ENCODE measurements at regions not wholly inside any gene's neighbourhood (a gene's known extent, or its start where the extent isn't known, plus 50 kb on each side); places are given as distances from the start of the nearest gene placed in this dataset.

DNA sequence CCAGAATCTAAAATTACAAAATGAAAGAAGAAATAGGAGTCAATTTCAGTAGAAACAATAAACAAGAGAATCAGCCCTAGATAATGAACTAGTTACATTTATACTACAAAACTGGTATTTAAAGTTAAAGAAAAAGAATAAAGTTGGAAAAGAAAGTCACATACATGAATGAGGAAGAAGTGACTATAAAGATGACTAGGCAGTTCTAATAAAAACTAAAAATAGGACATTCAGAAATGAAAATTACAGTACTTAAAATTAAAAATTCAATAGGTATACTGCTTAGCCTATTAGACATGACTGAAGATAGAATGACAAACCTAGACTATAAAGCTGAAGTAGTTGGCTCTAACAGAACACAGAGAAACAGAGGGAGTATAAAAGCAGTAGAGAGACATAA lies 108.8 kb downstream of the AHR start:
- no peak overlapping the region for H2AFZ ChIP-seq (ENCODE audit: low read depth)
- H3F3A ChIP-seq (replicated peaks; ENCODE audit: insufficient read depth), result no peaks in the 10 kb centered on the region
- H3K27me3 ChIP-seq (ENCODE audit: insufficient read depth), result no peaks in the 10 kb centered on the region; the same call in 1 of the 2 replicates
- TF ChIP-seq GABPA (IDR thresholded peaks at IDR 0.05; ENCODE audit: low read depth) (no peak), MXI1 (IDR thresholded peaks at IDR 0.05; ENCODE audit: low read depth, low read length) (no peak), RFX5 (IDR thresholded peaks at IDR 0.05; ENCODE audit: low read length) (no peak), FOXJ3 (CRISPR knock-in tag; IDR thresholded peaks at IDR 0.05) (no peak), RXRA (IDR thresholded peaks at IDR 0.05; ENCODE audit: borderline replicate concordance, low read depth) (no peak), REST (IDR thresholded peaks at IDR 0.05; ENCODE audit: low read depth, low read length) (no peak), ELF1 (IDR thresholded peaks at IDR 0.05) (no peak), NFIC (IDR thresholded peaks at IDR 0.05; ENCODE audit: borderline replicate concordance) (no peak), TEAD4 (IDR thresholded peaks at IDR 0.05; ENCODE audit: borderline replicate concordance, insufficient read depth) (no peak), EP300 (IDR thresholded peaks at IDR 0.05; ENCODE audit: borderline replicate concordance in 1 of 2, low read depth in 1 of 2, low read length in 1 of 2) (no peak), FOSL2 (IDR thresholded peaks at IDR 0.05; ENCODE audit: borderline replicate concordance, low read depth) (no peak), EZH2phosphoT487 (IDR thresholded peaks at IDR 0.05; ENCODE audit: borderline replicate concordance, low read depth) (no peak), ZBTB33 (IDR thresholded peaks at IDR 0.05; ENCODE audit: borderline replicate concordance, low read depth) (no peak), NRF1 (IDR thresholded peaks at IDR 0.05; ENCODE audit: low read depth, low read length) (no peak)
- TF ChIP-seq, protein P1, sequence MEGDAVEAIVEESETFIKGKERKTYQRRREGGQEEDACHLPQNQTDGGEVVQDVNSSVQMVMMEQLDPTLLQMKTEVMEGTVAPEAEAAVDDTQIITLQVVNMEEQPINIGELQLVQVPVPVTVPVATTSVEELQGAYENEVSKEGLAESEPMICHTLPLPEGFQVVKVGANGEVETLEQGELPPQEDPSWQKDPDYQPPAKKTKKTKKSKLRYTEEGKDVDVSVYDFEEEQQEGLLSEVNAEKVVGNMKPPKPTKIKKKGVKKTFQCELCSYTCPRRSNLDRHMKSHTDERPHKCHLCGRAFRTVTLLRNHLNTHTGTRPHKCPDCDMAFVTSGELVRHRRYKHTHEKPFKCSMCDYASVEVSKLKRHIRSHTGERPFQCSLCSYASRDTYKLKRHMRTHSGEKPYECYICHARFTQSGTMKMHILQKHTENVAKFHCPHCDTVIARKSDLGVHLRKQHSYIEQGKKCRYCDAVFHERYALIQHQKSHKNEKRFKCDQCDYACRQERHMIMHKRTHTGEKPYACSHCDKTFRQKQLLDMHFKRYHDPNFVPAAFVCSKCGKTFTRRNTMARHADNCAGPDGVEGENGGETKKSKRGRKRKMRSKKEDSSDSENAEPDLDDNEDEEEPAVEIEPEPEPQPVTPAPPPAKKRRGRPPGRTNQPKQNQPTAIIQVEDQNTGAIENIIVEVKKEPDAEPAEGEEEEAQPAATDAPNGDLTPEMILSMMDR (IDR thresholded peaks at IDR 0.05), result no peak
- TF ChIP-seq, protein P2, sequence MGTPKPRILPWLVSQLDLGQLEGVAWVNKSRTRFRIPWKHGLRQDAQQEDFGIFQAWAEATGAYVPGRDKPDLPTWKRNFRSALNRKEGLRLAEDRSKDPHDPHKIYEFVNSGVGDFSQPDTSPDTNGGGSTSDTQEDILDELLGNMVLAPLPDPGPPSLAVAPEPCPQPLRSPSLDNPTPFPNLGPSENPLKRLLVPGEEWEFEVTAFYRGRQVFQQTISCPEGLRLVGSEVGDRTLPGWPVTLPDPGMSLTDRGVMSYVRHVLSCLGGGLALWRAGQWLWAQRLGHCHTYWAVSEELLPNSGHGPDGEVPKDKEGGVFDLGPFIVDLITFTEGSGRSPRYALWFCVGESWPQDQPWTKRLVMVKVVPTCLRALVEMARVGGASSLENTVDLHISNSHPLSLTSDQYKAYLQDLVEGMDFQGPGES (IDR thresholded peaks at IDR 0.05; ENCODE audit: low read depth, low read length), result no peak
- TF ChIP-seq, protein P3, sequence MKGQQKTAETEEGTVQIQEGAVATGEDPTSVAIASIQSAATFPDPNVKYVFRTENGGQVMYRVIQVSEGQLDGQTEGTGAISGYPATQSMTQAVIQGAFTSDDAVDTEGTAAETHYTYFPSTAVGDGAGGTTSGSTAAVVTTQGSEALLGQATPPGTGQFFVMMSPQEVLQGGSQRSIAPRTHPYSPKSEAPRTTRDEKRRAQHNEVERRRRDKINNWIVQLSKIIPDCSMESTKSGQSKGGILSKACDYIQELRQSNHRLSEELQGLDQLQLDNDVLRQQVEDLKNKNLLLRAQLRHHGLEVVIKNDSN (IDR thresholded peaks at IDR 0.05; ENCODE audit: borderline replicate concordance, low read depth), result no peak
- TF ChIP-seq, protein P4, sequence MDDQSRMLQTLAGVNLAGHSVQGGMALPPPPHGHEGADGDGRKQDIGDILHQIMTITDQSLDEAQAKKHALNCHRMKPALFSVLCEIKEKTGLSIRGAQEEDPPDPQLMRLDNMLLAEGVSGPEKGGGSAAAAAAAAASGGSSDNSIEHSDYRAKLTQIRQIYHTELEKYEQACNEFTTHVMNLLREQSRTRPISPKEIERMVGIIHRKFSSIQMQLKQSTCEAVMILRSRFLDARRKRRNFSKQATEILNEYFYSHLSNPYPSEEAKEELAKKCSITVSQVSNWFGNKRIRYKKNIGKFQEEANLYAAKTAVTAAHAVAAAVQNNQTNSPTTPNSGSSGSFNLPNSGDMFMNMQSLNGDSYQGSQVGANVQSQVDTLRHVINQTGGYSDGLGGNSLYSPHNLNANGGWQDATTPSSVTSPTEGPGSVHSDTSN (IDR thresholded peaks at IDR 0.05), result no peak
- no peaks in the 10 kb centered on the region for H3K79me2 ChIP-seq (ENCODE audit: insufficient read depth)
- H3K4me1 ChIP-seq (ENCODE audit: control insufficient read depth in 1 of 2, insufficient read depth in 2 of 2, low read depth in 1 of 2, low read length in 1 of 2), result no peaks in the 10 kb centered on the region; a peak in 2 of 4 replicates
- peak overlapping the region; percentile 14; the same call in 1 of the 2 replicates for H3K4me2 ChIP-seq
- CTCF ChIA-PET, result no interaction called here
- 0 out of 2 replicates have a peak, but pooled peaks cover 4% of the 10 kb centered on the region for H3K9me2 ChIP-seq
- POLR2A ChIA-PET, result no interaction called here
- H3K36me3 ChIP-seq (replicated peaks in 1 of 2; ENCODE audit: control insufficient read depth in 1 of 2, insufficient read depth in 2 of 2, low read length in 1 of 2), result no peaks in the 10 kb centered on the region
- no peak overlapping the region for H3K9ac ChIP-seq
- H4K20me1 ChIP-seq (ENCODE audit: insufficient read depth), result no peaks in the 10 kb centered on the region
- no peaks in the 10 kb centered on the region for H3K9me3 ChIP-seq
- H3K4me3 ChIP-seq (ENCODE audit: low read depth in 2 of 2, low read length in 1 of 2), result no peak overlapping the region
- no peak for DNase-seq
- peak overlapping the region in 1 of 2 experiments; percentile 37; a peak in 1 of 4 replicates for H3K27ac ChIP-seq (ENCODE audit: low read depth in 2 of 2, low read length in 1 of 2)

All from SK-N-SH (cell line).